ENCODE measurements at regions not wholly inside any gene's neighbourhood (a gene's known extent, or its start where the extent isn't known, plus 50 kb on each side); places are given as distances from the start of the nearest gene placed in this dataset.

DNA sequence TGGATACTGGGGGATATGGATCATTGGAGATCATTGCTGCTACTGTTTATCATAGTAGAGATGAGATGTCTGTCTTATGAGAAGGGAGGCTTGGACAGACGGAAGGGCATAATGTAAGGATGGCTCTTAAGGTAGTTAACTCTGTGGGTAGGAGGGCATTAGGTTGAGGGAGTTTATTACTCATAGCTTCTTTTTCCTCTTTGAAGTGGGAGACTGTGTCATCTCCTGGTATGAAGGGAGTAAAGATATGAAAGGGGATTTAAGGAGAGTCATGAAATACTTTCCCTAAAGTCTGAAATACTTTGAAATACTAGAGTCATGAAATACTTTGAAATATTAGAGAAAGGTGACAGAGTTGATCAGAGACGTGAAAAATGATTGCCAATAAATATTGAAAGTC, 255.5 kb upstream of the PITX2 start:
- no peak for DNase-seq (ENCODE audit: low read depth in 3 of 3, low spot score in 1 of 3)

DNA sequence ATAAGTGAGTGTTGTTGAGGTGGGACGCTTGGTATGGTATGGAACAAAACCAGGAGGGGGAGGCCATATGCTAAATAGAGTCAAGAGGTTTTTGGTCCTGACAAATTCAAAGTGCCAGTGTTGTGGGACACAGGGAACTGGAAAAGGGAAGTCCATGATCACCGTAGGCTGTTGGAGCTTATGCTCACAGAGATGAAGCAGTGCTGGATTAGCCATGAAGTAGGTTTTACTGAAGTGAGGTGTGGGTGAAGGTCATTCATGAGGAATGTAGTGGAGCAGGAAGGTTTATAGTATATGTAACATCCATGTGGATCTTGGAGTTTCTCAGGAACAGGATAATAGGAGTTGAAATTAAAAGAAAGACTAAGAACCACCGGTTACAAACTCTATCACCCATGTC, 256.1 kb upstream of the PITX2 start:
- no peak for DNase-seq (ENCODE audit: low read depth in 3 of 3, low spot score in 1 of 3)

GRCh38 chr4:110886270-110886669, 263.4 kb upstream of the PITX2 start:
- no peak for DNase-seq (ENCODE audit: low read depth in 3 of 3, low spot score in 1 of 3)

DNA sequence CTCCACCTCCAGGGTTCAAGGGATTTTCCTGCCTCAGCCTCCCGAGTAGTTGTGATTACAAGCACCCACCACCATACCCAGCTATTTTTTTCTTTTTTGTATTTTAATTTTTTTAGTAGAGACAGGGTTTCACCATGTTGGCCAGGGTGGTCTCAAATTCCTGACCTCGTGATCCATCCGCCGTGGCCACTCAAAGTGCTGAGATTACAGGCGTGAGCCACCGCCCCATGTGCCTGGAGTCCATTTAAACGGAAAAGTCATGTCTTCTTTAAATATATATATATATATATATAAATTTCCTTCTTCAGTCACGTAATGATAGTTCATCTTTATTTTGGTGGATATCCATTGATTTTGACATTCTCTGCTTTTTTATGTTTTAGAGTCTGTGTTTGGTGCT, 264.0 kb upstream of the PITX2 start:
- no peak for DNase-seq (ENCODE audit: low read depth in 3 of 3, low spot score in 1 of 3)

DNA sequence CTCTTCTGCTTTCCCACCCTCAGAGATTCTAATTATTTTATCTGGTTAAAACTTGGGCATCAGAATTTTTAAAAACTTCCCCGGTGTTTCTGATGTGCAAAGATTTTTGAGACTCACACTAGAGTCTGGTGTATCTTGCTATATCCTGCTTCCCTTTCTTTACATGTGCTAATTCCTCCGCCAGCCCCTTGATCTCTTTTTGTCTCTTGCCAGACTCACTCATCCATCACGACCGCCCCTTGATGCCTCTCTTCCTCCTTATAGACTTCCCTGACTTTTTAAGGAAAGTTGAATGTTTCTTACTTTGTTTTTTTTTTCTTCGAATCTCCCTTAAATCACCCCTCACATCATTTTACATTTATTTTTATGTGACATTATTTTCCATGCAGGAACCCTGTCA, 274.9 kb upstream of the PITX2 start:
- DNase-seq (ENCODE audit: low read depth in 3 of 3, low spot score in 1 of 3): no peak

DNA sequence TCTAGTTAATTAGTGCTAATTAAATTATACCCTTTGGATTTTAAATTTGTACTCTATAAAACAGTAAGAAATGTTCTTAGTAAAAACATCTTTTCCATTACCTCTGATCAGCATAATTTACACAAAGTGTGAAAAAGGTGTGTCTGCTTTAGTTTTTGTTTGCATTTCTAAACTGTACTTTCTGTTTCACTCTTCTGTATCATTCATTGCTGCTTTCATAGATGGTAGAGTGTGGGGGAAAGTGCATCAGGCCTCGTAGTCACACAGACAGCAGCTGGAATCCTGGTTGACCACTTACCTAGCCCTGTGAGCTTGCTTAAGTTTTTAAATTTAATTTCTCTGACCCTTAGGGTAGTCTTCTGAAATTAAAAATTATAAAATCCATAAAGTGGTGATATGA, 275.4 kb upstream of the PITX2 start:
- no peak for DNase-seq (ENCODE audit: low read depth in 3 of 3, low spot score in 1 of 3)

GRCh38 chr4:110900213-110900769, 277.4 kb upstream of the PITX2 start:
- DNase-seq (ENCODE audit: low read depth in 3 of 3, low spot score in 1 of 3): no peak

DNA sequence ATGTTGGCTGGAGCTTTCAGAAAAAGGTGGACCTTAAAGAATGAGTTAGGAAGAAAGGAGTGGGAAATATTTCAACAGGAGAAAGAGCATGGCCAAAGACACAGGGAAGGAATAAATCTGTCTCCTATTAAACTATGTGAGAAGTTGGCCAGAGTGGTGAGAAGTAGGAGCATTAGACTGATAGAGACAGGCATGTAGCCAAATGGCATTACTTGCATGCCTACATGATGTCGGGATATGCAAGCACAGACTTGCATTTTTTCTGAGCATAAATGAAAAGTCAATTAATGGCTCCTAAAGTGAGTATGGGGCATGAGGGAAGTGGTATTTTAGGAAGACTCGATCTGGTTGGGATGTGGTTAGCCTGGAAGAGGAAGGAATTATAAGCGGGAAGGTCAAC, 279.6 kb upstream of the PITX2 start:
- DNase-seq (ENCODE audit: low read depth in 3 of 3, low spot score in 1 of 3): no peak

GRCh38 chr4:110904435-110905065, 281.7 kb upstream of the PITX2 start:
- no peak for DNase-seq (ENCODE audit: low read depth in 3 of 3, low spot score in 1 of 3)

DNA sequence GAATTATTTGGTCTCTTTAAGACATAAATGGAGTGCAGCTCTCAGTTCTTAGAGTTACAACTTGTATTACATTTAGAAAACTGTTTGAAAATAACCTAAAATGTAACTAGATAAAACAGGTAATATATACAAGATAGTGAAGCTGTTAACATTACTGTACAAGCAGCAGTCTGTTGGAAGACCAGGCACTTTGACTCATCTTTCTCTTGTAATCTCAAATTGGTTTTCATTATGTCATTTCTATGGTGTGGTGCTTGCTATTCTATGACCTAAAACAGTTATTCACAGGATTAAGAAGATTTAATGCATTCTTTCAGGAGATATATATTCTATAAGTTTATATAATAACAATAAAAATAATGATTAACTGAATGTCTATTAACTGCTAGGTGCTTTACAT, 282.5 kb upstream of the PITX2 start:
- DNase-seq (ENCODE audit: low read depth in 3 of 3, low spot score in 1 of 3): no peak

DNA sequence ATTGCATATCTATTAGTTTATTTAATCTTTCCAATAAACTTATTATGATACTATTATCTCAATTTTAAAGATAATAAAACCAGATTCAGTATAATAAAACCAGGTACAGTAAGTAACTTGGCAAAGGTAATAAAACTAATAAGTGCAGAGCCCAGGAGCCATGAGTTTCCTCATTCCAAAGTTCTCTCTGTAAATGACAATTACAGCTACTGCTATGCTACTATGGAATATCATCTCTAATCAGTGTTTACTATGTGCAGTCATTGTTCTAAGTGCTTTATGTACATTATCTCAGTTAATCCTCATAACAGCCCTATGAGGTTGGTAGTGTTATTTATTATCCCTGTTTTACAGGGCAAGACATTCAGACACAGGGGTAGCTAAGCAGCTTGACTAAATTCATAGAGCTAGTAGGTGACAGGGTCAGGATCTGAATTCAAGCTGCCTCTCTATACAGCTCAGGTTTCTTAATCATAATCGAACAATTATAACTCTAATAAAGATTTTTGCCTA, 285.0 kb upstream of the PITX2 start:
- DNase-seq (ENCODE audit: low read depth in 3 of 3, low spot score in 1 of 3): no peak

GRCh38 chr4:110914791-110915190, 291.9 kb upstream of the PITX2 start:
- no peak for DNase-seq (ENCODE audit: low read depth in 3 of 3, low spot score in 1 of 3)

- DNase-seq (ENCODE audit: low read depth in 3 of 3, low spot score in 1 of 3): no peak
Observed at GRCh38 chr4:110915301-110915700, 292.4 kb upstream of the PITX2 start.

DNA sequence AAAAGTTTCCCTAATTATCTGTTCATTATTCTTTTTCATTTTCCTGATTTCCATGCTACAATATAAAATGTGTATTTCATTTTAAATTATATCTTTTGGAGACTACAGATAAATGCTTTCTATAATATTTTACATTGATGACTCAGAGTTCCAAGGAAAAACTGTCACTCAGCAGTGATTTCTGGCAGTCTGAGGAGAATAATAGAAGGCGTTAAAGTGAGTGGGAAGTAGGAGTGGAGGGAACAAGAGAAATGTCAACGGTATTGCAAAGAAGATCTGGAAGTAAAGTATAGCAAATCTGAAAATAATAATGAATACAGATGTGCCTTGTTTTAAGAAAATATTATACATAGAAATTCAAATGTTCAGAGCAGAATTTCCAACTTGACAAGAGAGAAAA, 293.6 kb upstream of the PITX2 start:
- DNase-seq (ENCODE audit: low read depth in 3 of 3, low spot score in 1 of 3): no peak

- DNase-seq (ENCODE audit: low read depth in 3 of 3, low spot score in 1 of 3): no peak
Observed at GRCh38 chr4:110917835-110918234, 295.0 kb upstream of the PITX2 start.

GRCh38 chr4:110920990-110921389, 298.1 kb upstream of the PITX2 start:
- DNase-seq (ENCODE audit: low read depth in 3 of 3, low spot score in 1 of 3): no peak

DNA sequence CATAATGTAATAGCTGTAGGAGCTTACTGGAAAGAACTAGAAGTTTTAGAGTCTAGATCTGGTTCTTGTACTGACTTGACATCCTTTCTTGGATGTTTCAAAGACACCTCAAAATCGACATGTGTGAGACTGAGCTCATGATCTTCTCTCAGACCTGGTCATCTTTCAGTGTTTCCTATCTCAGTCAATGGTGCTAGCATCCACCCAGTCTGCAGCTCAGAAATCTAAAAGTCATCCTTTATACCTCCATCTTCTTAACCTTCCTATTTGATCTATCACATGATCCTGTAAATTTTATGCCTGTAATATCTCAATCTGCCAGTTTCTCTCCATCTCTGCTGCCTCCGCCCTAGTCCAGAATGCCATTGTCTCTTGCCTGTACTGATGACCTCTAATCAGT, 301.9 kb upstream of the PITX2 start:
- DNase-seq (ENCODE audit: low read depth in 3 of 3, low spot score in 1 of 3): no peak

DNA sequence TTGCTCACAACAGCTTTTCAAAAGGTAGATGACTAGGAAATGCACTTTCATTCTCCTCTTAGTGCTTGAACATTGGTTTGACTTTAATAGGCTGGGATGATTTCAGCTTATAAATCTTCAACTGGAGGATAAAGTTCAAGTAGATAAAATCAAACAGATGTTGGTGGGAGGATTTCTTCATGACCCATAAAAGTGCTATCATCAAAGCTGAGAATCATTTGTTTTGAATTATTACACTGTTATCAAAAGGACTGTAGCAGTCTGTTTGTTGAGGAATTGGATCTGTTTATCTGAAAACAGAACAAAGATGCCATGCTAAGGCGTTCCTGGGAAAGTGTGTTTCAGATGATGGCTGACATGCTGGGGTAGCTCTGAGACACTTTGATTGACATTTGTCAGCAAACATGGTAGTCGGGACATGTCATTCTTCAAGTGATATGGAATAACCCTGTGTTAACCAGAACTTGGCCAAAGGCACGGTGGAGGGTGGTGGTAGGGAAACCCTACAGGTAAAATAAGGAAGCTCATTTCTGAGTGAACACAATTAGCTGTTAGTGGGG, 304.0 kb upstream of the PITX2 start:
- DNase-seq (ENCODE audit: low read depth in 3 of 3, low spot score in 1 of 3): no peak

DNA sequence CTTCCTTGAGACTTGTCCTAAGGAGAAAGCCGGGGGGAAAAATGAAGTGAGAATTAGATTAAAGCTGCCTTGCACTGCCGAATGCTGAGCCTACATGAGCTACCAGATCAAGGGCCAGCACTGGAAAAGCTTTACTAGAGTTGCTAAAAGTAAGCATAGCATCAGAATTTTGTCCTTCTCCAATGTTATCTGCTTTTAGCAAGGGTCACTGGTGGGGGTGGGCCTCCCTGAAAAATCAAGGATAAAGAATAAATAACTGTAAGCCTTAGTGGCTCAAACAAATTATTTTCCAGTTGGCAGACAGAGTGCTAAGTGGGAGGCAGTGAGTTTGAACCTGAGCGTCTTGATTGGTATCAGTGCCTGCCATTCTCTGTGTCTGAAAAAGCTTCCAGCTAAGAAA, 310.5 kb upstream of the PITX2 start:
- no peak for DNase-seq (ENCODE audit: low read depth in 3 of 3, low spot score in 1 of 3)

DNA sequence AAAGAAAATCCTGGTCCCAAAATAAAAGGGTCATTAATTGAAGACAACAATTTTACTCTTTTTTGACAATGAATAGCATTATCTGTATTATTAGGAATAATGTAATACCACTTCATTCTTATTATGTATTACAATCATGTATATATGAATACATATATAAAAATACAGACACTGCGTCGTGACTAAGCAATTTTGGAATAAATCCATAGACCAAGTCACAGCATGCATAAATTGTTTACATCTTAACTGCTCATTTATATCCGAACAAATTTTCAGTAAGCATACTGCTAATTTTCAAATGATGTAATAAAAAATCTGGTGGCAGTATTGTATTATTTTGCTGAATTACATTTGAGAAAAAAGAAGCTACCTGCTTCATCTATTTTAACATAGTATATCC, 321.6 kb upstream of the PITX2 start:
- no peak for DNase-seq (ENCODE audit: low read depth in 3 of 3, low spot score in 1 of 3)

DNA sequence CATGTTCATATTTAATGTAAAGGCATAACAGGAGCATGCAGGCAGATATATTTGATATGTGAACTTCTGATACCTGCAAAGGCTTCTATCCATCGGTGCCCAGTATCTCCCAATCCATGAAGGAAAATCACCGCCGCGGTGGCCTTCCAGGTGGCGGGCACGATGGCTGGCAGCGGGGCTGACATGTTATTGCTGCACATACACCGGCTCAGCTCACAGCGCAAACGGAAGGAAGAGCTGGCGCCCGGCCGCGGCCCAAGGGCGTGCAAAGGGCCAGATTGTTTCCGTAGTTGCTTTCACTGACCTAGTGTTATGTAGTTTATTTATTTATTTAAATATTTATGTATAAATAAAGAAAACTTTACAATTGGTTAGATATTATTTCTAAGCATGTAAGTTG, 322.7 kb upstream of the PITX2 start:
- DNase-seq (ENCODE audit: low read depth in 3 of 3, low spot score in 1 of 3): no peak

GRCh38 chr4:110949542-110949941, 326.7 kb upstream of the PITX2 start:
- no peak for DNase-seq (ENCODE audit: low read depth in 3 of 3, low spot score in 1 of 3)

GRCh38 chr4:110950731-110951130, 327.9 kb upstream of the PITX2 start:
- no peak for DNase-seq (ENCODE audit: low read depth in 3 of 3, low spot score in 1 of 3)
